ENCODE measurements at regions not wholly inside any gene's neighbourhood (a gene's known extent, or its start where the extent isn't known, plus 50 kb on each side); places are given as distances from the start of the nearest gene placed in this dataset.

- TF ChIP-seq CTCF (IDR thresholded peaks at IDR 0.05) = no peak
- no peak for TF ChIP-seq POLR2A (IDR thresholded peaks at IDR 0.05)
- H3K4me1 ChIP-seq = no peaks in the 10 kb centered on the region
- H3K27me3 ChIP-seq = no peaks in the 10 kb centered on the region
- no peak overlapping the region for H3K4me3 ChIP-seq
- no peaks in the 10 kb centered on the region for H3K36me3 ChIP-seq
- no peak for DNase-seq
- H3K27ac ChIP-seq = no peak overlapping the region
- no peaks in the 10 kb centered on the region for H3K9me3 ChIP-seq
- intact Hi-C loops (cut with DNase I; ENCODE audit: low total_unique reads) = no loop called here
Observed at GRCh38 chr7:32242436-32242835, 172.2 kb upstream of the PDE1C start.

GRCh38 chr7:32241636-32242035, 171.4 kb upstream of the PDE1C start:
- no peak for TF ChIP-seq POLR2A (IDR thresholded peaks at IDR 0.05)
- TF ChIP-seq CTCF (IDR thresholded peaks at IDR 0.05) = no peak
- no peak for DNase-seq
- Histone ChIP-seq H3K36me3 (no peaks in the 10 kb centered on the region), H3K4me1 (no peaks in the 10 kb centered on the region), H3K9me3 (no peaks in the 10 kb centered on the region), H3K27me3 (no peaks in the 10 kb centered on the region), H3K4me3 (no peak overlapping the region), H3K27ac (no peak overlapping the region)
- intact Hi-C loops (cut with DNase I; ENCODE audit: low total_unique reads) = no loop called here

GRCh38 chr7:32239764-32240163, 169.6 kb upstream of the PDE1C start:
- intact Hi-C loops (cut with DNase I; ENCODE audit: low total_unique reads) = no loop called here
- TF ChIP-seq CTCF (IDR thresholded peaks at IDR 0.05) (no peak), POLR2A (IDR thresholded peaks at IDR 0.05) (no peak)
- Histone ChIP-seq H3K4me3 (no peak overlapping the region), H3K27ac (no peak overlapping the region), H3K4me1 (no peaks in the 10 kb centered on the region), H3K27me3 (no peaks in the 10 kb centered on the region), H3K36me3 (no peaks in the 10 kb centered on the region), H3K9me3 (no peaks in the 10 kb centered on the region)
- no peak for DNase-seq

GRCh38 chr7:32228601-32229000, 158.4 kb upstream of the PDE1C start:
- Histone ChIP-seq H3K4me1 (no peaks in the 10 kb centered on the region), H3K27ac (no peak overlapping the region), H3K4me3 (no peak overlapping the region), H3K27me3 (no peaks in the 10 kb centered on the region), H3K9me3 (no peaks in the 10 kb centered on the region), H3K36me3 (no peaks in the 10 kb centered on the region)
- DNase-seq = no peak
- no peak for TF ChIP-seq POLR2A (IDR thresholded peaks at IDR 0.05)
- no peak for TF ChIP-seq CTCF (IDR thresholded peaks at IDR 0.05)
- intact Hi-C loops (cut with DNase I; ENCODE audit: low total_unique reads) = no loop called here

- H3K27ac ChIP-seq = no peak overlapping the region
- H3K4me1 ChIP-seq = no peaks in the 10 kb centered on the region
- intact Hi-C loops (cut with DNase I; ENCODE audit: low total_unique reads) = no loop called here
- no peaks in the 10 kb centered on the region for H3K27me3 ChIP-seq
- no peak overlapping the region for H3K4me3 ChIP-seq
- no peaks in the 10 kb centered on the region for H3K36me3 ChIP-seq
- H3K9me3 ChIP-seq = no peaks in the 10 kb centered on the region
- no peak for DNase-seq
- no peak for TF ChIP-seq POLR2A (IDR thresholded peaks at IDR 0.05)
- no peak for TF ChIP-seq CTCF (IDR thresholded peaks at IDR 0.05)
Observed at GRCh38 chr7:32227746-32228145, 157.5 kb upstream of the PDE1C start.

Data from uterus (tissue), 3 donors.